HK-2 (cell line): ENCODE measurements at regions not wholly inside any gene's neighbourhood (a gene's known extent, or its start where the extent isn't known, plus 50 kb on each side); places are given as distances from the start of the nearest gene placed in this dataset.

Experiments used
- DNase-seq: peaks from one replicate; pipeline ENCODE4 v3.0.0-alpha.2; 2018; ENCODE audit not compliant: unreplicated experiment

- no peak for DNase-seq
Observed at GRCh38 chr2:76320716-76321115, 610.0 kb upstream of the GCFC2 start.

- DNase-seq = no peak
Observed at GRCh38 chr2:76318848-76319360, 608.2 kb upstream of the GCFC2 start.

GRCh38 chr2:76316691-76317090 lies 606.0 kb upstream of the GCFC2 start:
- no peak for DNase-seq

- DNase-seq = no peak
Observed at GRCh38 chr2:76314271-76315020, 603.7 kb upstream of the GCFC2 start.

- no peak for DNase-seq
Observed at GRCh38 chr2:76312236-76312635, 601.5 kb upstream of the GCFC2 start.

- no peak for DNase-seq
Observed at GRCh38 chr2:76311728-76312127, 601.0 kb upstream of the GCFC2 start.

- no peak for DNase-seq
Observed at GRCh38 chr2:76310894-76311633, 600.3 kb upstream of the GCFC2 start.

- no peak for DNase-seq
Observed at GRCh38 chr2:76307495-76307894, 596.8 kb upstream of the GCFC2 start.

GRCh38 chr2:76298041-76298440 lies 587.3 kb upstream of the GCFC2 start:
- no peak for DNase-seq

- DNase-seq = no peak
Observed at GRCh38 chr2:76296438-76296837, 585.7 kb upstream of the GCFC2 start.

- DNase-seq = no peak
Observed at GRCh38 chr2:76295762-76296161, 585.0 kb upstream of the GCFC2 start.

GRCh38 chr2:76288598-76288997 lies 577.9 kb upstream of the GCFC2 start:
- DNase-seq = no peak

GRCh38 chr2:76288146-76288545 lies 577.4 kb upstream of the GCFC2 start:
- no peak for DNase-seq

- DNase-seq = no peak
Observed at GRCh38 chr2:76283350-76283749, 572.6 kb upstream of the GCFC2 start.

GRCh38 chr2:76281156-76281841 lies 570.6 kb upstream of the GCFC2 start:
- DNase-seq = no peak

- no peak for DNase-seq
Observed at GRCh38 chr2:76280686-76281085, 570.0 kb upstream of the GCFC2 start.

- no peak for DNase-seq
Observed at GRCh38 chr2:76279142-76279541, 568.4 kb upstream of the GCFC2 start.

- DNase-seq = no peak
Observed at GRCh38 chr2:76275788-76276187, 565.1 kb upstream of the GCFC2 start.

GRCh38 chr2:76274676-76275075 lies 564.0 kb upstream of the GCFC2 start:
- no peak for DNase-seq

- DNase-seq = no peak
Observed at GRCh38 chr2:76274160-76274559, 563.4 kb upstream of the GCFC2 start.

- no peak for DNase-seq
Observed at GRCh38 chr2:76270096-76270710, 559.5 kb upstream of the GCFC2 start.
